Panc1 (cell line): ENCODE measurements at regions not wholly inside any gene's neighbourhood (a gene's known extent, or its start where the extent isn't known, plus 50 kb on each side); places are given as distances from the start of the nearest gene placed in this dataset.

ENCODE experiments used
- ATAC-seq: fragments of 200-7000 bp; cut with Tn5 transposase; 2 replicates; pipeline ENCODE4 v1.9.1; 2020; ENCODE audit warnings: mild to moderate bottlenecking, moderate library complexity
- BruUV-seq: library from RNA; stranded (reverse); fragments of 400-500 nt; replicated peaks from 2 replicates; lab custom pipeline; 2021; lab: Mats Ljungman, UMichigan
- CTCF ChIA-PET: fragments of 300-600 bp; sonication (Branson Sonifier 250); formaldehyde crosslinking; loops from one replicate; lab custom pipeline; 2022; ENCODE audit warnings: antibody characterized with exemption; lab: Charles Lee
- POLR2A ChIA-PET: fragments of 300-600 bp; sonication (Branson Sonifier 250); formaldehyde crosslinking; loops from one replicate; lab custom pipeline; 2022; ENCODE audit warnings: antibody characterized with exemption; lab: Charles Lee
- DNase-seq: peaks from one replicate; pipeline ENCODE4 v3.0.0-alpha.2; 2010; ENCODE audit warnings: low read depth, low spot score
- H3K27ac ChIP-seq: 2 replicates; pipeline ENCODE4 v1.5.1; 2011; ENCODE audit warnings: mild to moderate bottlenecking, low read length, inconsistent platforms
- H3K27me3 ChIP-seq: fragments of 200-500 bp; sonication (Bioruptor generic); 2 replicates; pipeline ENCODE4 v1.6.0; 2014; ENCODE audit warnings: low read length, inconsistent platforms; ENCODE audit not compliant: control insufficient read depth, insufficient read depth
- H3K36me3 ChIP-seq: fragments of 200-500 bp; sonication (Bioruptor generic); 2 replicates; pipeline ENCODE4 v1.5.1; 2014; ENCODE audit warnings: inconsistent platforms, mild to moderate bottlenecking, low read length, moderate library complexity; ENCODE audit not compliant: control insufficient read depth, insufficient read depth
- H3K4me1 ChIP-seq: 2 replicates; pipeline ENCODE4 v1.5.1; 2011; ENCODE audit warnings: inconsistent platforms, mild to moderate bottlenecking, low read length, moderate library complexity; ENCODE audit not compliant: control insufficient read depth, insufficient read depth
- H3K4me3 ChIP-seq, 2 experiments: 2 replicates each; pipeline ENCODE4 v1.5.1; 2011 to 2012; ENCODE audit warnings: low read depth in 2 of 2, low read length in 2 of 2, mild to moderate bottlenecking in 2 of 2, inconsistent platforms in 1 of 2, moderate library complexity in 1 of 2
- H3K9me3 ChIP-seq: fragments of 200-500 bp; sonication (Bioruptor generic); 2 replicates; pipeline ENCODE4 v1.5.1; 2014; ENCODE audit warnings: low read depth, mild to moderate bottlenecking, inconsistent platforms, low read length, moderate library complexity; ENCODE audit not compliant: control insufficient read depth, insufficient read depth
- CTCF ChIP-seq: fragments of 450-650 bp; IDR thresholded peaks from 2 replicates; pipeline ENCODE4 v1.5.1; 2017; ENCODE audit warnings: mild to moderate bottlenecking
- POLR2AphosphoS5 ChIP-seq: IDR thresholded peaks from 2 replicates; pipeline ENCODE4 v1.6.1; 2012; ENCODE audit warnings: mild to moderate bottlenecking, low read depth, low read length, moderate library complexity
- REST ChIP-seq, 2 experiments: IDR thresholded peaks; 2 replicates each; pipeline ENCODE4 v1.6.1; 2011 to 2012; ENCODE audit warnings: low read depth in 2 of 2, control low read depth in 1 of 2, low read length in 1 of 2, mild to moderate bottlenecking in 1 of 2, moderate library complexity in 1 of 2; ENCODE audit not compliant: insufficient read depth in 1 of 2
- SIN3A ChIP-seq: IDR thresholded peaks from 2 replicates; pipeline ENCODE4 v1.6.1; 2012; ENCODE audit warnings: low read depth, mild to moderate bottlenecking, low read length, moderate library complexity, borderline replicate concordance; ENCODE audit not compliant: insufficient read depth
- TCF7L2 ChIP-seq: IDR thresholded peaks from 2 replicates; pipeline ENCODE4 v1.6.1; 2011; ENCODE audit warnings: mild to moderate bottlenecking, low read depth, low read length, inconsistent platforms
- in situ Hi-C: cut with HindIII; loops from 2 replicates; pipeline ENCODE4 v1.10.0; 2016; ENCODE audit warnings: low sequenced_read_pairs, low pct_unique_long_range_greater_than_20kb
- intact Hi-C: fragments of 100-400 bp; cut with micrococcal nuclease; formaldehyde crosslinking; loops from one replicate; pipeline ENCODE4 v1.10.0; 2022; ENCODE audit not compliant: unreplicated experiment

- Histone ChIP-seq H3K9me3 (no peaks in the 10 kb centered on the region), H3K27ac (no peak overlapping the region), H3K36me3 (no peaks in the 10 kb centered on the region), H3K27me3 (no peaks in the 10 kb centered on the region), H3K4me1 (no peaks in the 10 kb centered on the region), H3K4me3 (no peak overlapping the region)
- ChIA-PET POLR2A (no interaction called here), CTCF (no interaction called here)
- ATAC-seq (no peak), DNase-seq (no peak)
- TF ChIP-seq TCF7L2 (no peak), POLR2AphosphoS5 (no peak), SIN3A (no peak), REST (IDR thresholded peaks at IDR 0.05; ENCODE audit: insufficient read depth in 1 of 2, low read depth in 2 of 2, low read length in 1 of 2) (no peak), CTCF (no peak)
- BruUV-seq: no TSS peak
- in situ Hi-C loops: no loop called here
- intact Hi-C loops: no loop called here
Measured at GRCh38 chr4:179941911-179942310, 2301.3 kb upstream of the TENM3 start.

GRCh38 chr4:179976777-179977176, 2266.4 kb upstream of the TENM3 start:
- in situ Hi-C loops (no loop called here), intact Hi-C loops (no loop called here)
- H3K4me1 ChIP-seq: no peaks in the 10 kb centered on the region
- ATAC-seq: no peak
- POLR2A ChIA-PET: no interaction called here
- no TSS peak for BruUV-seq
- DNase-seq: no peak
- no peak overlapping the region for H3K27ac ChIP-seq
- CTCF ChIA-PET: no interaction called here
- H3K9me3 ChIP-seq: no peaks in the 10 kb centered on the region
- no peak for TF ChIP-seq POLR2AphosphoS5
- TF ChIP-seq TCF7L2: no peak
- TF ChIP-seq CTCF: no peak
- no peak for TF ChIP-seq REST (IDR thresholded peaks at IDR 0.05; ENCODE audit: insufficient read depth in 1 of 2, low read depth in 2 of 2, low read length in 1 of 2)
- TF ChIP-seq SIN3A: no peak
- no peak overlapping the region for H3K4me3 ChIP-seq
- no peaks in the 10 kb centered on the region for H3K27me3 ChIP-seq
- no peaks in the 10 kb centered on the region for H3K36me3 ChIP-seq
